Activated T-cell treated with anti-CD3 and anti-CD28 coated beads for 48 hours (primary cell): ENCODE measurements at regions not wholly inside any gene's neighbourhood (a gene's known extent, or its start where the extent isn't known, plus 50 kb on each side); places are given as distances from the start of the nearest gene placed in this dataset.

Experiments
- DNase-seq: peaks from one replicate; pipeline ENCODE4 v3.0.0-alpha.2; 2020; ENCODE audit warnings: low read depth

GRCh38 chr10:61356354-61356753 lies 96.8 kb downstream of the TMEM26 start:
- no peak for DNase-seq

DNA sequence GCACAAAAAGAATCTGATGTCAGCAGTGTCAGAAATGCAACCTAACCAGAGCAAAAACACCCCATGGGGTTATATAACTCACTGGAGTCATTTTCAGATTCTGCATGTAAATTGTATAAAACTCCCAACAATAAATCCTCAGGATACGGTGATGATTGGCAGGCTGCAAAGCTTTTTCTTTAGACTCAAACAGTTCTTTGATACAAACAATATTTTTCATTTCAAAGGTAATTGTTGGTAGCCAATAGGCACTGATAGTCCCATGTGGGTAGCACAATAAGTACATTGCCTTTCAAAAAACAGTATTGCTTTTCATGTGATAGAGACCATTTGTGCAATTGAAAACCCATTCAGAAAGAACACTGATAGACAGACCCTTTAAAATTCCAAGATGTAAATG lies 98.0 kb downstream of the TMEM26 start:
- DNase-seq = no peak

- DNase-seq = no peak
Measured at GRCh38 chr10:61354401-61354975, 98.7 kb downstream of the TMEM26 start.

DNA sequence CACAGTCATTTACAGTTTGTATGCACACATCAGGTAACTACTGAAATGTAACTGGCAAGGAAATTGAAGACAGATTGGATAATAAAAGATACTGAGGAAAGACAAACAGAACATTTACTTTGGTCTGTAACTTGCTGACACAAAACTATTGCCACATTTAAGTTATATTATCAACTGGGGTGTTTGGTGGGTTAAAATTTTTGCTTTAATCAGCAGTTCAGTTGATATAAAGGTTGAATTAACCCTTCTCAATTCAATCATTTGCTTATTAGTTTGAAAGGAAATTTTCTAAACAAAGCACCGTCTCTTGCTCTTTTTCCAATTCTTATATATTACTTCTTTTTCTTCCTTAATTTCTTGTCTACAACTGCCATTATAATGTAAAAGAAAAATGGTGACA lies 102.4 kb downstream of the TMEM26 start:
- no peak for DNase-seq

DNA sequence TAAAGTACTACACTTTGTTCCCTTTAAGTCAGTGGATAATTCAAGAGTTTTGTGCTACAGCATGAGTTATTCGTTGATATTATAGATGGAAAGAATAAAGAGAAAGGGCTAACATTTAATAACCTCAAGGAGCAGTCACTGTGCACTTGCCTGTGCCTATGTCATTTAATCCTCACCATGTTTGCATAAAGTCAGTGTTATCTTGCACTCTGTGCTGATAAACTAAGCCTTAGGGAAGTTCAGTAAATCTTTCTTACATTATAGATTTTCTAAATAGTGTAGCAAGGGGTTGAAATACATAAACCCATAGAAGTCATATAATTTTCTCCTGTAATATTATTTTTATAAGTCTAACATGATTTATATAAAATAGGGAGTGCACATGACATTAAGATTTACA lies 103.1 kb downstream of the TMEM26 start:
- no peak for DNase-seq

- DNase-seq = no peak
Measured at GRCh38 chr10:61346796-61347413, 106.3 kb downstream of the TMEM26 start.

DNA sequence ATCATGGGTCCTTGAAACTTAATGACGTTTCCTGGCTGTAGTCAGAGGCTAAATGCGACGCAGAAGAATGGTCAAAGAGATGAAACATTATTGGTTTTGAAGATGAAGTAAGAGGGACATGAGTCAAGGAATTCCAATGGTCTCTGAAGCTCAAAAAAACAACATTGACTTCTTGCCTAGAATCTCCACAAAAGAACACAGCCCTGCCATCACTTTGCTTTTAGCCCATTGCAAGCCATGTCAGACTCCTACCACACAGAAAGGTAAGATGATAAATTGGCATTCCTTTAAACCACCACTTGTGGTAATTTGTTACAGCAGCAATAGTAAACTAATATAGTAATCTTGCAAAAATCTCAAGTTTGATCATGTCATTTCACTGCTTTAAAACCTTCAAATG lies 109.4 kb downstream of the TMEM26 start:
- DNase-seq = no peak

GRCh38 chr10:61342858-61343572 lies 110.2 kb downstream of the TMEM26 start:
- DNase-seq = no peak

GRCh38 chr10:61341008-61341407 lies 112.2 kb downstream of the TMEM26 start:
- DNase-seq = no peak

- no peak for DNase-seq
Measured at GRCh38 chr10:61338146-61338545, 115.0 kb downstream of the TMEM26 start.

DNA sequence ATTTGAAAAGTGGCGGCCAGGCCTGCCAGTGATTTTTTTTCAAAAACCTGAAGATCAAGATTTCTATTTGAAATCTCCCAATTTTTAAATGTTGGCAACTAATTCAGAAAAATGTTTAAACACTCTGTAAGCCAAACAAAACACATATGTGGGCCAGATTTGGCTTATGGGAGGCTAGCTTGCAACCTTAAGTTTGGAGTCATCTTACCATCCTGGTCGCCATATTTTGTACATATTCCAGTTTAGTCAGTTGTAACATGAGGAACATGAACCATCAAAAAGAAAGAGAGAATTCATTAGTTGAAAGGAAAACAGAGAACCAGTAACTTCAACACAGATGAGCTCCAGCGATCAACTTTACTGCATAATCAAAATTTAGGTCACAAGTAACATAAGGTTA lies 115.4 kb downstream of the TMEM26 start:
- no peak for DNase-seq

GRCh38 chr10:61336831-61337230 lies 116.3 kb downstream of the TMEM26 start:
- no peak for DNase-seq

DNA sequence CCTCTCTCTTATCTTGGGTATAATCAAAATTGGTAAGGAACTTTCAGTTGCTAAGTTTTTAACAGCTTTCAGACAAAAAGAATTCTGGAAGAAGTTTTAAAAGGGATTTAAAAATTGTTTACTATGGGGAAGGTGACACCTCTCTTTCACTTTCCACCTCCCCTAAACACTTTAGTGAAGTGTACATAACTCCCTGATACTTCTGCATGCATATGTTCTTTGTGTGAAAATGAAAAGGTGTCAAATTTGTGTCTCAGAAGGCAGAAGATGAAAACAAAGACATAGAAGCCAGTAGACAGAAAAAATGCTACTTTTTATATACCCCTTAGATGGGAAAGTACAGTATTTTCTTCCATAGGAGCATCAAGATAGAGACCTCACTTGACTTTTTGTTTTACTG lies 117.8 kb downstream of the TMEM26 start:
- DNase-seq = no peak

DNA sequence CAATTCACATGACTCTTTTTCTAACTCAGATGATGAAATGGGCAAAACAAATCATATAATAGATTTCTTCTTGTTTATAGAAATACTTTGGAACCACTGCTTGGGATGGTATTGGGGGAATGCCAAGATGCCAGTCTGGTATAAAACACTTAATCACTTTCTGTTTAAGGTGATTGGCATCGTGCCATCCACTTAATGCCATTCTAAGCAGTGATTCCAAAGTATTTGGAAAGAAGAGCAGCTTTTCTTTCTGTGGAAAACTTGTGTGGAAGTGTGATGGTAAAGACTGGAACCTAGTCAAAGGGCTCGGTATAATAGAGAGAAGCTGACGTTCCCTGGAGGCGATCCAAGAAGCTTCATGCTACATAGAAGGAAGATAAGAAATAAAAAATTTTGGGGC lies 120.6 kb downstream of the TMEM26 start:
- no peak for DNase-seq

- DNase-seq = no peak
Measured at GRCh38 chr10:61330669-61331068, 122.5 kb downstream of the TMEM26 start.

DNA sequence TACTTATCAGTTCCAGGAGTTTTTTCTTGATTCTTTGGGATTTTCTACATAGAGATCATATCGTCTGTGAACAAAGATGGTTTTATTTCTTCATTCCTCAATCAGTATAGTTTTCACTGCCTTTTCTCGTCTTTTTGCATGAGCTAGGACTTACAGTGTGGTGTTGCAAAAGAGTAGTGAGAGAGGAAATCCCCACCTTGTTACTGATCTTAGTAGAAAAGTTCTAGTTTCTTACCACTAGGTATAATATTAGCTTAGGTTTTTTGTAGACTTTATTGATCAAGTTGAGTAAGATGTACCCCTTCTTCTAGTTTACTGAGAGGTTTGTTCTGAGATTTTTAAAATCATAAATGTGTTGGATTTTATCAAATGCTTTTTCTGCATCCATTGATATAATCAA lies 123.3 kb downstream of the TMEM26 start:
- DNase-seq = no peak

- no peak for DNase-seq
Measured at GRCh38 chr10:61325223-61325960, 127.8 kb downstream of the TMEM26 start.

- no peak for DNase-seq
Measured at GRCh38 chr10:61323726-61324125, 129.5 kb downstream of the TMEM26 start.

- DNase-seq = no peak
Measured at GRCh38 chr10:61321041-61321857, 131.9 kb downstream of the TMEM26 start.

GRCh38 chr10:61320257-61320587 lies 133.0 kb downstream of the TMEM26 start:
- no peak for DNase-seq

DNA sequence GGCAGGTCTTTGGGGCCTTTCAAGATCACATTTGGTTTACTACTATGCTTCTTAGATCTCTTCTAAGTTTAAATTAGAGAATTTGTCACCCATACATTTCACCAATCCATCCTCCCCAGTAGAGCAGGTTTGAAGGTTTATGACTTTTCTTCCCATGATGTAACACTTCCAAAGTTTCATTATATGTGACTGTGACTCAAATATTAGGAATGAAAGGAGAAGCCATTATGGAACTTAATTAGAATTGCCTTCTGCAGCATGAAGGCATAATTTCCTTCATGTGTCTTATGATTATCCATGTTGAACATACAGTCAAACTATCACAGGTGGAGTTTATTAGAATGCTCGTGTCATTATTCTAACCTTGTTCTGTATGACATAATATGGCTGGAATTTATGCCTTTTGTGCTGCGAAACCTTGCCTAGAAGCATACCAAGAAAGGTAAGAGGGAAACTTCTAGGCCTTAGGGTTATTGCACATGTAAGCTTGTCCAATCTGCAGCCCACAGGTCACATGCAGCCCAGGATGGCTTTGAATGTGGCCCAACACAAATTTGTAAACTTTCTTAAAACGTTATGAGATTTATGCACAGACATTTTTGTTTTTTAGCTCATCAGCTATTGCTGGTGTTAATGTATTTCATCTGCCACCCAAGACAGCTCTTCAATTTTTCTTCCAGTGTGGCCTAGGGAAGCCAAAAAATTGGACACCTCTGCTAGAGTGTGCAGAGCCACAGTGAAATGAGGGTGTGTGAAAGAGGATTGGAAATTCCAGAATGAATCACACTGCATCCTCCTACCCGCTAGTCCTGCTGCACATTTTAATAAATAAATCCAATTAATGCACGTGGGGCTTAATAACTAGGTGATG lies 133.6 kb downstream of the TMEM26 start:
- DNase-seq = no peak
